Adrenal gland (tissue), 9 donors: ENCODE measurements at regions not wholly inside any gene's neighbourhood (a gene's known extent, or its start where the extent isn't known, plus 50 kb on each side); places are given as distances from the start of the nearest gene placed in this dataset.

Experiments used
- DNase-seq, 7 donors: peaks; one replicate each; pipeline ENCODE4 v3.0.0-alpha.2; 2019 to 2020
- H3K27ac ChIP-seq, 5 donors: fragments of 200-600 bp; sonication (generic) in 4 of 5; 1 replicate in 3 of 5; 2 replicates in 2 of 5; pipeline versions ENCODE4 v1.5.1 to v1.8.0; 2016 to 2020; ENCODE audit warnings: mild to moderate bottlenecking in 1 of 5
- H3K27me3 ChIP-seq: fragments of 200-600 bp; 2 replicates; pipeline ENCODE4 v1.8.0; 2021
- H3K36me3 ChIP-seq, 2 donors: fragments of 200-600 bp; replicated peaks in 1 of 2; 1 replicate in 1 of 2; 2 replicates in 1 of 2; pipeline versions ENCODE4 v1.5.1 to v1.8.0; 2018 to 2022
- H3K4me1 ChIP-seq, 2 donors: fragments of 200-600 bp; replicated peaks in 1 of 2; 1 replicate in 1 of 2; 2 replicates in 1 of 2; pipeline versions ENCODE4 v1.5.1 to v1.8.0; 2018 to 2021
- H3K4me3 ChIP-seq, 4 donors: fragments of 200-600 bp; sonication (generic) in 3 of 4; one replicate each; pipeline ENCODE4 v1.5.1; 2016 to 2018
- H3K9me3 ChIP-seq, 3 donors: fragments of 200-600 bp; sonication (generic) in 1 of 3; replicated peaks in 1 of 3; 1 replicate in 2 of 3; 2 replicates in 1 of 3; pipeline versions ENCODE4 v1.5.1 to v1.8.0; 2016 to 2021
- CTCF ChIP-seq, 6 experiments: fragments of 450-650 bp in 4 of 6; fragments of 200-600 bp in 2 of 6; sonication (generic) in 1 of 6; IDR thresholded peaks; 1 replicate in 5 of 6; 2 replicates in 1 of 6; pipeline versions ENCODE4 v1.5.1 to v1.8.0; 2016 to 2021; ENCODE audit warnings: antibody characterized with exemption in 6 of 6, mild to moderate bottlenecking in 2 of 6, moderate library complexity in 1 of 6
- POLR2A ChIP-seq, 2 donors: fragments of 450-650 bp; IDR thresholded peaks; one replicate each; pipeline ENCODE4 v1.6.1; 2017; ENCODE audit warnings: antibody characterized with exemption in 2 of 2, mild to moderate bottlenecking in 2 of 2, moderate library complexity in 1 of 2
- WGBS, 4 donors: extraction: QIAGEN DNeasy Blood & Tissue Kit in 2 of 4; methylation state at CpG; one replicate each; pipeline versions ENCODE4 v1.1.5 to v1.1.7; 2013 to 2017; 5-methylcytosine and 5-hydroxymethylcytosine counted together
- intact Hi-C, 2 donors: fragments of 100-400 bp; cut with DNase I; formaldehyde crosslinking; loops; one replicate each; pipeline versions ENCODE4 v1.14.1 to v1.15.0; 2022 to 2023
- donor health status: healthy with polysubstance abuse.
- donor health status: Bipolar disorder and iron deficiency.
- donor health status: DM: yes; HTN: yes; CAD: no.
- donor health status: DM: no; HTN: no; CAD: no.
- donor health status: DM: no; HTN: no; CAD: no.

DNA sequence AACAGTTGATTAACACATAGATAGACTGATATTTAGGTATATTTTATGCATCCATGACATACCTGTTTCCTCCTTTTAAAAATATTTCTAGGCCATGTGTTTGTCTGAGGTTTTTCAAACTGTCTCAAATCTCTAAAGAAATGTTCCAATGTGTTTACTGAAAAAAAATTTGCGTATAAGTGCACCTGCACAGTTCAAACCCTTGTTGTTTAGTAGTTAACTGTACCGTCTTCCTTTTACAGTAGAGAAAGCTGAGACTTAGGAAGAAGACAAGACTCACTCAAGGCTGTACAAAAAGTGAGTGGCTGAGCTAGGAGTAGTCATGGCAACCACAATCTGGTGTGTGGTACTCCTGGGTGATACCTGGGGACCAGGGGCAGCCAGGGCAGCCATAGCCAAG, 934.6 kb downstream of the VRK1 start:
- intact Hi-C loops, result no loop called here
- TF ChIP-seq POLR2A (IDR thresholded peaks at IDR 0.05) (no peak), CTCF (IDR thresholded peaks at IDR 0.05) (no peak)
- no peaks in the 10 kb centered on the region for H3K27me3 ChIP-seq
- H3K4me1 ChIP-seq, result no peaks in the 10 kb centered on the region
- no peaks in the 10 kb centered on the region for H3K36me3 ChIP-seq
- WGBS, 4 donors, result 82 to 91% (median 89%) methylated on average over 2 of the region's 2 CpGs
- H3K9me3 ChIP-seq, result no peaks in the 10 kb centered on the region
- no peak overlapping the region for H3K4me3 ChIP-seq
- DNase-seq, result no peak
- no peak overlapping the region for H3K27ac ChIP-seq

- Histone ChIP-seq H3K9me3 (no peaks in the 10 kb centered on the region), H3K36me3 (no peaks in the 10 kb centered on the region), H3K27me3 (no peaks in the 10 kb centered on the region), H3K4me3 (no peak overlapping the region), H3K4me1 (no peaks in the 10 kb centered on the region), H3K27ac (no peak overlapping the region)
- 24 to 49% (median 48%) methylated on average over 2 of the region's 2 CpGs for WGBS, 4 donors
- DNase-seq, result no peak
- TF ChIP-seq POLR2A (IDR thresholded peaks at IDR 0.05) (no peak), CTCF (IDR thresholded peaks at IDR 0.05) (no peak)
- intact Hi-C loops, result no loop called here
These were observed 950.1 kb downstream of the VRK1 start for GRCh38 chr14:97747316-97747715.

GRCh38 chr14:97748616-97749015, 951.4 kb downstream of the VRK1 start:
- H3K4me3 ChIP-seq, result no peak overlapping the region
- WGBS, 4 donors, result 68 to 78% (median 73%) methylated on average over 5 of the region's 5 CpGs
- H3K27me3 ChIP-seq, result no peaks in the 10 kb centered on the region
- H3K4me1 ChIP-seq, result no peaks in the 10 kb centered on the region
- no peak for DNase-seq
- TF ChIP-seq CTCF (IDR thresholded peaks at IDR 0.05) (no peak), POLR2A (IDR thresholded peaks at IDR 0.05) (no peak)
- no peak overlapping the region for H3K27ac ChIP-seq
- no peaks in the 10 kb centered on the region for H3K36me3 ChIP-seq
- intact Hi-C loops, result no loop called here
- H3K9me3 ChIP-seq, result no peaks in the 10 kb centered on the region

DNA sequence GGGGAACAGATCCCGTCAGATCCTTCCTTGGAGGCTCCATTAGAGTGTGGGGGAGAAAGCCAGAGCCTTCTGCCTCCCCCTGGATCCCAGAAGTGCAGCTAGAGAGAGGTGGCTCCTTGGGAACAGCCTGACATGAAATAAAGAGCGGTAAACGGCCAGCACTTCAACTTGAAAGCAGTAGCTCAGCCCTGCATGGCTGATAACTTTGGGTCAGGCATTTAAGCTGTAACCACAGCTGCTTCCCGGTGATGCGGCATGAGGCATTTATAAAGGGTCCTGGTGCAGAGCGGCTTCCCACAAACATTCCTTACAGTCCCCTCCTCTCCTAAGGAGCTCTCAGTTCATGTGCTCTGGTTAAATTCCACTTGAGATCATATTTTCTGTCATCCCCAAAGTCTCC, 960.3 kb downstream of the VRK1 start:
- TF ChIP-seq CTCF (IDR thresholded peaks at IDR 0.05) (no peak), POLR2A (IDR thresholded peaks at IDR 0.05) (no peak)
- Histone ChIP-seq H3K4me3 (no peak overlapping the region), H3K36me3 (no peaks in the 10 kb centered on the region), H3K4me1 (no peaks in the 10 kb centered on the region), H3K27ac (no peak overlapping the region), H3K9me3 (no peaks in the 10 kb centered on the region), H3K27me3 (no peaks in the 10 kb centered on the region)
- intact Hi-C loops, result no loop called here
- 58 to 74% (median 71%) methylated on average over 6 of the region's 6 CpGs for WGBS, 4 donors
- no peak for DNase-seq
